Stimulated activated CD8-positive, alpha-beta memory T cell treated with anti-CD3 and anti-CD28 coated beads, Interleukin-4, amount 100 ng/mL, for 1 hour (primary cell): ENCODE measurements at regions not wholly inside any gene's neighbourhood (a gene's known extent, or its start where the extent isn't known, plus 50 kb on each side); places are given as distances from the start of the nearest gene placed in this dataset.

Experiments
- DNase-seq, 2 donors: peaks; one replicate each; pipeline ENCODE4 v3.0.0-alpha.2; 2020; ENCODE audit warnings: low read depth in 2 of 2, low spot score in 1 of 2

GRCh38 chr2:172351586-172351985 is 75.8 kb upstream of the ITGA6 start:
- no peak for DNase-seq

DNA sequence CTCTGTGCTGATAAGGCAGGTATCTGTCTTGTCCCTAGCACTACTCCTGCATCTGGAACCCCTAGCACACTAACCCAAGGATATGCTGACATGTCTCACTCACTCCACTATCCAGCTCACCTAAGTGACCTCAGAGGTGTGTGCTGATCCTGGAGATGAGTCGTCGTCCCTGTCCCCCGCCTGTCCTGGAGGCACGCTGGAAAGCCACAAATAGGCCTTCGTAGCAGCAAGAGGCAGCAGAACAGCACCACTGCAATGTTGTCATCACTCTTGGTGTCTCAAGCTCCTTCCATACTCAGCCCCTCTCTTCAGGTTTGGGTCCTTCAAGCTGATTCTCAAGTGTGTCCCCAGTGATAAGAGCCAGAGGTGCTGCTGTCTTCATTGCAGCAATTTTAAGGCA is 73.0 kb upstream of the ITGA6 start:
- DNase-seq: no peak

DNA sequence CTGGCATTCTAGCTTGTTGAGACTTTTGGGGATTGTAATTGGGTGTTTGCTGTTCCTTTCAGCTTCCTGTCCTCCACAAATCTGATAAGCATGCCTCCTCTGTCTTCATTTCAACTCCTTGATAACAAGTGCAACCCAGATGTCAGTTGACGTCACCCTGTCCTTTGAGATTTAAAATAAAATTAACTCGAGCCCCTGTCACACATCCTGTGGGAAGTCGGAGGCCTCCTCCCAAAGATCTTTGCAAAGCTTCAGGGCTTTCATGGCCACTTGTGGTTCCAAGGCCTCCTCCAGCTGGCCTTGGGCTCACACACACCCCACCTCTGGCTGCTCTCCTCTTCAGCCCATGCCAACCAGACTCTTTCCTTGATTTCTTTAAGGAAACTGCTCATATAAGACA is 69.9 kb upstream of the ITGA6 start:
- no peak for DNase-seq

DNA sequence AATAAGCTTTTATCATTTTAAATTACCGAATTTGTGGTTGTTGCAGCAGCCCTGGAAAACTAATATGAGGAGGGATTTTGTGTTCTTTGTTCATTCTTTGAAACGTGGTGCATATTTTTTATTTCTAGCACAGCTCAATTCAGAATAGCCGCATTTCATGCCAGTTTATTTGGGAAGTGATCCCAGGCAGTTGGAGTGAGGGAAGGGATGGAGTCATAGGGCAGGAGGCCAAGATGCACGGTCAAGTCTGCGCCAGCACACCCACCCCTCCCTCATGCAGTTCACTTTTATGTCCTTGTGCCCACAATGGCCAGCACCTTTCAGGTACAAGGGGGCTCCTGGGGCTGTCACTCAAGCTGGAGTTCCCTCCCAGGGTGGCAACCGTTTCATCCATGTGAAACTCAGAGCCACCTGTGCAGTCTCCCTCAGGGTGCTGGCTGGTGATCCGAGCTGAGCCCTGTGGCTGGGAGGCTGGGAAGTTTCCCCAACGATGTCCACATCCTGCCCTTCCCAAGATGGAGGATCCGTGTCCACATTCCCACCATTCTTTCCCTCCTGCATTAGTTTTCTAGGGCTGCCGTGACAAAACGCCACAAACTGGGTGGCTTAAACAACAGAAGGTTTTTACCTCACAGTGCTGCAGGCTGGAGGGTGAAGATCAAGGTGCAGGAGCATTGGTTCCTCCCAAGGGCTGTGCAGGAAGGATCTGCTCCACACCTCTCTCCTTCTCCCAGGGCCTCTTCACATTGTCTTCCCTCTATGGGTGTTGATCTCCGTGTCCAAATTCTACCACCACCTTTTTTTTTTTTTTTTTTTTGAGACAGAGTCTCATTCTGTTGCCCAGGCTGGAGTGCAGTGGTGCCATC is 68.5 kb upstream of the ITGA6 start:
- no peak for DNase-seq

GRCh38 chr2:172361360-172361759 is 66.0 kb upstream of the ITGA6 start:
- DNase-seq: no peak

DNA sequence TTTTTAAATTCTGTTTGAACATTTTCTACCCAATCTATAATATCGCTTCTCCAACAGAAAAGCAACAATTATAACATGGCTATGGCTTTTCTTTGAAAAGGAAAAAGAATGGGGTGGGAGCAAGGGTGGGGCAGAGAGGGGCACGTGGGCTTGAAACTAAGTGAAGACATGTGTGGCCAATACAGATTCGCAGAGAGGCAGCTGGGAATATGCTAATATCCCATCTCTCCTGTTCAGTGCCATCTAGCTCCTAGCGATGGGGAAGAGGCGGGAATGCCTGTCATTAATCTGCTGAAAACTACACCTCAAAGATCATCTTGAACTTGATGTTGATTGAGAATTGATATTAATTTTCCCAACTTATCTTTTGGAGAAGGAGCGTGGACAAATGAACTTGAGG is 65.5 kb upstream of the ITGA6 start:
- DNase-seq: no peak

GRCh38 chr2:172364261-172364660 is 63.1 kb upstream of the ITGA6 start:
- DNase-seq: no peak

DNA sequence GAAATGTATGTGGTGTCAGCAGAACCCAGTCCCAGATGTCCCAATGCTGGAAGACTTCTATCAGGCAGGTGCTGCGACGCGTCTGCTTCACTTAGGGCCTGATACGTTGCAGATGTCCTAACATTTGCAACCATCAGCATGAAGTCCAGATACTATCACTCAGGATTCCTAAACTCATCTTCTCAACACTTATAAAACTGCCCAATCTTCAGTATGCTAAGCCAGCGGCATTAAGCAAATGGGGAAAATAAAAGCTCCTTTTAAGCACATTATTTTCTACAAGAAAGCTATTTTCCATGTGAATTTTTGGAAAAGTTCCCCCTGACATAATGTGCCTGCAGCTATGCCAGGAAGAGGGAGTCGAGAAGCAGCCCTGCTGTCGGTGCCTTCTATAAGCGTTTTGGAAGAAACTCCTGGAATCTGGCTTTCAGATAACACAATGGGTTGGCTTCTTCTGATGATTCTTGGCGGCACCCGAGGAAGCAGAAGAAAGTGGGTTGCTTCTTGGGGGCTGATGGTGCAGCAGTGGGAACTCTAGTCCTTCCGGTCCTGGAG is 60.7 kb upstream of the ITGA6 start:
- no peak for DNase-seq

- DNase-seq: no peak
Observed at GRCh38 chr2:172370821-172371455, 56.4 kb upstream of the ITGA6 start.

DNA sequence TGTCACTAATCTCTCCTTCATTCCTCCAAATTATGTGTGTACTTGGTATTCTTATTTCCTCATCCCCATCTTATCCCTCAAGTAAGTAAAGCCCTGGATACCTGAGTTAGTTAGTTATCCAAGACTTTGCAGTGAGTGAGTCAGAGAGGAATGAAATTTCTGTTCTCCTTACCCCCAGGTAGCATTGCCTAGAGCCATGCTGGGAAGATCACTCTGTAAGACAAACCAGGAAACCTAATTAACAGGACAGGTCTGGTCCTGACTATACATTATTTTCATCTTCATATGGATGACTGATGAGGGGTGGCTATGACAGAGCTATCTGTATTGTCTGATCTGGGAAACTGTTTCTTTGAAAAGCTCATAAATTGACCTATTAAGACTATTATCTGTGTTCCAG is 55.0 kb upstream of the ITGA6 start:
- DNase-seq: no peak

GRCh38 chr2:172373076-172373475 is 54.3 kb upstream of the ITGA6 start:
- no peak for DNase-seq

GRCh38 chr2:172373766-172374165 is 53.6 kb upstream of the ITGA6 start:
- no peak for DNase-seq

DNA sequence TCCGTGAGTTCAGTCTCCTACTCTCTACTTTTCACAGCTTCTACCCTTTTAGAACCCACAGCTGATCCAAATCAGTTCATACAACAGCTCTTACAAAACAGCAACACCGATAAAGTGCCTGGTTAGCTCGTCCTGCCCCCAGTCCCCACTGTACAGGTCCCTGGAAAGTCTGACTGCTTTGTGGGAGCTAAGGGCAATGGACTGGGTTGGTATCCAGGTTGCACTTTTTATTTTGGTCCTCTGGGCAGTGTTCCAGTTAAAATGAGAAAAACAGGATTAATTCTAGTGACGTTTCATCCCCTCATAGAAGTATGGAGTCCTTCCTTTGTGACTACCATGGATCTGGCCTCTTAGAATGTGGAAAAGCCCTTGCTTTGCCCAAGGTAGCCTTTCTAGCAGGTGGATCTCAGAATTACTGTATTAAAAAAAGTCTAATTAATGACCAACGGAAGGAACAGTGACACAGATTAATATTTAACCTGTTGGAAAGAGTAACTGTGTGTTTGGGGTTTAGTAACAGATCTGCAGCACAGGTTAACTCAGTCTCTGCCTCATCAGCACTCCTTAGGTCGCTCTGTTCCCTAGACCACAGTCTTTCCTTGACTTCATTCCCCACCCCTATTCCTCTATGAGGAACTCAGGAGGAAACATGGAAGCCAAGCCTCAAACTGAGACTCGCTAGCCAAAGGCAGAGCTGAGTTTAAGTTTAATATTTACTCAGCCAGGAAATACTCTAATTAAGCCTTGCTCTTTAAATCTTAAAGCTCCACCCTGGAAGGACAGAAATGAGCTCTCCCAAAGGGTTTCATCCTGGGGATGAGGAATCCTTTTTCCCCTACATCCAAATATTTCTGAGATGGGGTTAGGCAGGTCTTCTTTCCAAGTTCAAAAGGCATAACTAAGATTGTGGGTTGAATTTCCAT is 52.8 kb upstream of the ITGA6 start:
- no peak for DNase-seq

GRCh38 chr2:172375251-172375650 is 52.1 kb upstream of the ITGA6 start:
- no peak for DNase-seq

- DNase-seq: no peak
Observed at GRCh38 chr2:172376016-172376415, 51.4 kb upstream of the ITGA6 start.

GRCh38 chr2:172376505-172377125 is 50.8 kb upstream of the ITGA6 start:
- DNase-seq: no peak

DNA sequence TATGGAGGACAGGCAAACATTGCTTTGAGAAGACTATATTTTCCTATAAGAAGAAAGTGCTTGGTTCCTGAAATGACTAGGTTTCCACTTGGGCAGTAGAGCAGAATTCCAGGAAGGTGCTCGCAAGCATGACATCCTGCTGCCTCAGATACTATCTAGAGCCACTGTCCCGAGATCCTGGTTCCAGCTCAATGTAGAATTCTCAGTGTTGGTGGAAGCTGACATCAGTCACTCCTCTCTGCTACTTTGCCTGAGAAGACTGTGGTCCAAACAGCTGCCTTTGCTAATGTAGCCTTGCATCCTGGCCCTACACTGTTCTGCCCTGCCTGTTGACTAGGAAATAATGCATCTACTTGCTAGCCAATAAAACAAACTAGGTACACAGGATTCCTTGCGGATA is 50.0 kb upstream of the ITGA6 start:
- no peak for DNase-seq
